GM19463 (cell line): ENCODE measurements at regions not wholly inside any gene's neighbourhood (a gene's known extent, or its start where the extent isn't known, plus 50 kb on each side); places are given as distances from the start of the nearest gene placed in this dataset.

Experiments used
- ATAC-seq: cut with Tn5 transposase; IDR thresholded peaks from one replicate; pipeline ENCODE4 v1.9.1; 2021; ENCODE audit warnings: mild to moderate bottlenecking, moderate library complexity; ENCODE audit not compliant: unreplicated experiment

GRCh38 chr3:67286586-67286985 is 288.5 kb downstream of the KBTBD8 start:
- ATAC-seq, result no peak

GRCh38 chr3:67288466-67289106 is 290.5 kb downstream of the KBTBD8 start:
- no peak for ATAC-seq

GRCh38 chr3:67289626-67290025 is 291.5 kb downstream of the KBTBD8 start:
- ATAC-seq, result no peak

- peak; percentile 44 for ATAC-seq
Measured at GRCh38 chr3:67290438-67290837, 292.3 kb downstream of the KBTBD8 start.

GRCh38 chr3:67291287-67292252 is 293.5 kb downstream of the KBTBD8 start:
- ATAC-seq, result peak; percentile 65

- ATAC-seq, result no peak
Measured at GRCh38 chr3:67292356-67293121, 294.4 kb downstream of the KBTBD8 start.

- no peak for ATAC-seq
Measured at GRCh38 chr3:67294341-67294740, 296.2 kb downstream of the KBTBD8 start.

GRCh38 chr3:67296039-67296892 is 298.2 kb downstream of the KBTBD8 start:
- no peak for ATAC-seq

- ATAC-seq, result no peak
Measured at GRCh38 chr3:67297715-67298475, 299.8 kb downstream of the KBTBD8 start.

GRCh38 chr3:67301556-67301955 is 303.4 kb downstream of the KBTBD8 start:
- ATAC-seq, result no peak

GRCh38 chr3:67302489-67302888 is 304.4 kb downstream of the KBTBD8 start:
- ATAC-seq, result no peak

GRCh38 chr3:67305160-67305559 is 307.1 kb downstream of the KBTBD8 start:
- no peak for ATAC-seq

- ATAC-seq, result no peak
Measured at GRCh38 chr3:67305922-67306321, 307.8 kb downstream of the KBTBD8 start.

- no peak for ATAC-seq
Measured at GRCh38 chr3:67311440-67311839, 313.3 kb downstream of the KBTBD8 start.

GRCh38 chr3:67312155-67312554 is 314.0 kb downstream of the KBTBD8 start:
- no peak for ATAC-seq

- ATAC-seq, result no peak
Measured at GRCh38 chr3:67318162-67318561, 320.1 kb downstream of the KBTBD8 start.

GRCh38 chr3:67324554-67324953 is 326.4 kb downstream of the KBTBD8 start:
- ATAC-seq, result no peak
